ENCODE measurements at regions not wholly inside any gene's neighbourhood (a gene's known extent, or its start where the extent isn't known, plus 50 kb on each side); places are given as distances from the start of the nearest gene placed in this dataset.
"Not testable (repeated sequence)": the region's sequence is repeated elsewhere in the genome, so short reads cannot be mapped to it uniquely, and the experiment has no call there.

GRCh38 chr2:122020377-122020776, 264.9 kb downstream of the TSN start:
- no peak for DNase-seq

- DNase-seq, result peak; percentile 34
Measured at GRCh38 chr2:122021941-122022340, 266.5 kb downstream of the TSN start.

GRCh38 chr2:122022531-122022930, 267.1 kb downstream of the TSN start:
- DNase-seq, result no peak

- no peak for DNase-seq
Measured at GRCh38 chr2:122023059-122023864, 267.8 kb downstream of the TSN start.

- DNase-seq, result no peak
Measured at GRCh38 chr2:122027510-122028217, 272.2 kb downstream of the TSN start.

- peak; percentile 9 for DNase-seq
Measured at GRCh38 chr2:122028371-122029100, 273.1 kb downstream of the TSN start.

GRCh38 chr2:122029456-122029855, 274.0 kb downstream of the TSN start:
- DNase-seq, result no peak

- no peak for DNase-seq
Measured at GRCh38 chr2:122029945-122030344, 274.5 kb downstream of the TSN start.

- no peak for DNase-seq
Measured at GRCh38 chr2:122031544-122032263, 276.3 kb downstream of the TSN start.

DNA sequence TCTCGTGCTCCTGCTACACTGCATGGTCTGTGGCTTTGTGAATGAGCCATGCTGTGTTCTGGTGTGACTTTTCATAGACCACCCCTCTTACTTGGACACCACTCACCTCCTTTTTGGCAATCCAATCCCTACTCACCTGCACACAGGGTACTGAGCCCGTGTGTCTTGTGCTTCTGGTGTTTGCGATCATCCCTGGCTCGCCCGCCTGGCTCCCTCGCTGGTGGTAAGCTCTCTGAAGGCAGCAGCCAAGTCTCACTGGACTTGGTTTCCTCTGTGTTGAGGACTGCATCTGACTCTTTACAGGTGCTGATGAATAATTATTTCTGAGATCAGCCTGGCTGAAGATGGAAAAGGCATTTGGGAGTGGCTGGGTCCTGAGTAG, 276.8 kb downstream of the TSN start:
- no peak for DNase-seq

DNA sequence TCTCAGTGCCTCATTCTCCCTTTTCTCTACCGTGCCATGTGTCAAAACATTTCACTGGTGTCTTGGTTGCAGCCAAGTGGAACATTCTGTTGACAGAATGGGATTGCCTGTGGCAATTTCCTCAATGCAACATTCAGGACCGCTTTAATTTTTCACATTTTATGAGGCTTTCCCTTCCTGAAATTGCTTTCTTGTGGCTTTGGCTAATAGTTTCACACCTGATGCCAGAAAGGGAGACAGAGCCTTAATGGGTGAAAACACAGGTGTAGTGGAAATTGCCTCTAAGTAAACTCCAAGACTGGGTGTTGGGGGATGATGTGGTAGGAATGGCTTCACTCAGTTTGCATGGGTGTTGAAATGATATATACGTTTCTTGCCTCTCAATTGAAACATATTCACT, 278.3 kb downstream of the TSN start:
- DNase-seq, result no peak

DNA sequence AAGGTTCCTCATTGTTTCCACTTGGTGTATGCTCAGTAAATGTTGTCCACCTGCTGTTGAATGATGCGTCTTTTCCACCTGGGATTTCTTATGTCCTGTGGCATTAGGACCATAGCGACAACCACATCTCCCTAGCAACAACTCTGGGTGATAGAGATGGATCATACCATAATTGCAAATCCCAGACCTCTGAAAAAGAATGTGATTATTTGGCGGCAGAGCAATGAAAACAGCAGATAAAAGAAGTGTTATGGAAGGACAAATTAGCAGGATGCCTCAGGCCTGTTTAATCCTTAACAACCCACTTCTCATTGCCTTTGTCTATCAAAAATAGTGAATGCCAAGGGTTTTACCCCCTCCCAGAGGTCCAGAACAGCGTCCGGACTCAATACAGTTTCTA, 278.9 kb downstream of the TSN start:
- DNase-seq, result no peak

DNA sequence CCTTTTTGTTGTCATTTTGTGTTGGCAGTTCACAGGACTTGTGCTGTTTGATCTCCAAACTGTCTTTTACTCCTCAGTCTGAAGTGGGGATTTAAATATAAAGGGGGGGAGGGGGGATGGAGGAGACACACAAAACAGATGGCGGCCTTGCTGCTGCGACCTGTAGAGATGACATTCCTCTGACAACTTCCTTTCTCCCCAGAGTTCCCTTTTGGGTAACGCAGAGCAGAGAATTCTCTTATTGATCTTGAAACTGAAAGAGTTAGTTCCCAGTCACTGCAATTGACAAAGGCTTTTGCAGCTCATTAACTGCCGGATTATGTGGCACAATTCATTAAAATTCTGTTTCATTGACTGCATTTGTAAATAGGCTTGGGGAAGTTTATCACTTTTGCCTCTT, 279.3 kb downstream of the TSN start:
- no peak for DNase-seq

DNA sequence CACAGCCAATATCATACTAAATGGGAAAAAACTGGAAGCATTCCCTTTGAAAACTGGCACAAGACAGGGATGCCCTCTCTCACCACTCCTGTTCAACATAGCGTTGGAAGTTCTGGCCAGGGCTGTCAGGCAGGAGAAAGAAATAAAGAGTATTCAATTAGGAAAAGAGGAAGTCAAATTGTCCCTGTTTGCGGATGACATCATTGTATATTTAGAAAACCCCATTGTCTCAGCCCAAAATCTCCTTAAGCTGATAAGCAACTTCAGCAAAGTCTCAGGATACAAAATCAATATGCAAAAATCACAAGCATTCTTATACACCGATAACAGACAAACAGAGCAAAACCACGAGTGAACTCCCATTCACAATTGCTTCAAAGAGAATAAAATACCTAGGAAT, 283.4 kb downstream of the TSN start:
- not testable (repeated sequence) for DNase-seq

DNA sequence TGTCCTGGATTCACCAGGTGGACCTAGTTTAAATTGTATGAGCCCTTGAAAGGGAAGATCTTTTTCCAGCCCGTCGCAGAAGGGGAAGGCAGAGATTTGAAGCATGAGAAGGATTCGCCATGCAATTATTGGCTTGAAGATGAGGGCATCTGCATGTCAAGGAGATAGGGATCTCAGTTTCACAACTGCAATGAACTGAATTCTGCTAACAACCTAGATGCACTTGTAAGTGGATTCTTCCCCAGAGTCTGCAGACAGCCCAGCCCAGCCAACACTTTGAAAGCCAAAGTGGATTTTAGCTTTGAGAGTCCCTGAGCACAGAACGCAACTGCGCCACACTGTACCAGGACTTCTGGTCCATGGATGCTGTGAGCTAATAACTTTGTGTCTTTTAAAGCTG, 286.0 kb downstream of the TSN start:
- no peak for DNase-seq

DNA sequence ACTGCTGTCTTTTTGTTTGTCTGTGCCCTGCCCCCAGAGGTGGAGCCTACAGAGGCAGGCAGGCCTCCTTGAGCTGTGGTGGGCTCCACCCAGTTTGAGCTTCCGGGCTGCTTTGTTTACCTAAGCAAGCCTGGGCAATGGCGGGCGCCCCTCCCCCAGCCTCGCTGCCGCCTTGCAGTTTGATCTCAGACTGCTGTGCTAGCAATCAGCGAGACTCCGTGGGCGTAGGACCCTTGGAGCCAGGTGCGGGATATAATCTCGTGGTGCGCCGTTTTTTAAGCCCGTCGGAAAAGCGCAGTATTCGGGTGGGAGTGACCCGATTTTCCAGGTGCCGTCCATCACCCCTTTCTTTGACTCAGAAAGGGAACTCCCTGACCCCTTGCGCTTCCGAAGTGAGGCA, 296.2 kb downstream of the TSN start:
- DNase-seq, result not testable (repeated sequence)

DNA sequence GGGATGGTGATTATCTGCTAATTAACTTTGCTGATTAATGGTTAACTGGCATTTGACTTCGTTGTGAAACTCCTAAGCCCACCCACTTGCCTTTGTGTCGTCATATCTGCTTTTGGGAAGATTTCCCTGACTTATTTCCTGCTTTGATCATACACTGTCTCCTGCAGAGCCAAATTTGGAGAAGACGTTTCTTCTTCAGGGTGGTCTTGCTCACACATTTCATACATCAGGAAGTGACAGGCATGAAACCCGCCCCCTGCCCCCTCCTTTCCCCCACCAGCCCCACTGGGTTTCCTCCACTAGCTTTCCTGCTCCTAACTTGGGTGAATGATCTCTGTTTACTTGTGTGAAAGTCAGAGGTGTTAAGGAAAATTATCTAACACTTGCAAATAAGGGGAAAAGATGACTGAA, 300.1 kb downstream of the TSN start:
- peak; percentile 38 for DNase-seq

DNA sequence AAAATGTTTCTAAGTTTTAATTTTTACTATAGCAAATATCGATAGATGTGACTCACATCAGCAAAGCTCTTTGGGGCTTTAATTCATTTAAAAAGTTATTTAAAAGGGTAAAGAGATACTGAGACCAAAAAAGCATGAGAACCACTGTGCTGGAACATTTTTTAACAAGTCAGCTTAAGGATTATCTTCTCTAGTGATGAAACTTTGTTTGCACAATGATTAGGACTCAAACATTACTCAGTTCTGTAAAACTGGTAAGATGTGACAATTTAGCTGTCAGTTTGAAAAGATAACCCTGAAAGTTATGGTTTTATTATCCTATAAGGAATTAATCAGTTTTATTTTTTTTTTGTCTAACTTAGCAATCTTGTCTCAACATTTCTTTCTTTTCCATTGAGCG, 301.4 kb downstream of the TSN start:
- no peak for DNase-seq

DNA sequence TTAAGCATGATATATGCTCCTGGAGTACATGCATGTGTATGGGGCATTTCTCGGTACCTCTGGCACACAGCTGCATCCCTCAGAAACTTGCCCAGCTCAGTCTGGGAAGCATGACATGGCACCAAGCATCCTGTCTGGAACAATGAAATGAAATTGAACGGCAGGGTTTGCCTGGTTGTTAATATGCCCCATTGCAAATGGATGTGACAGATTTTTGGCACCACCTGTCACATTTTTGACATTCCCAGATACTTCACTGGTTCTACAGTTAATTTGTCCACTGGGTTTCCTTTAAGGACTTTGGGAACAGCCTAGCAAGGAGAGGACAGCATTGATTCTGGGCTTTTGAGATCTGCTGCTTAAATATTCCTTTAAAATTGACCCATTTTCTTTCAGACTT, 305.8 kb downstream of the TSN start:
- DNase-seq, result no peak

GRCh38 chr2:122061831-122062230, 306.4 kb downstream of the TSN start:
- no peak for DNase-seq

DNA sequence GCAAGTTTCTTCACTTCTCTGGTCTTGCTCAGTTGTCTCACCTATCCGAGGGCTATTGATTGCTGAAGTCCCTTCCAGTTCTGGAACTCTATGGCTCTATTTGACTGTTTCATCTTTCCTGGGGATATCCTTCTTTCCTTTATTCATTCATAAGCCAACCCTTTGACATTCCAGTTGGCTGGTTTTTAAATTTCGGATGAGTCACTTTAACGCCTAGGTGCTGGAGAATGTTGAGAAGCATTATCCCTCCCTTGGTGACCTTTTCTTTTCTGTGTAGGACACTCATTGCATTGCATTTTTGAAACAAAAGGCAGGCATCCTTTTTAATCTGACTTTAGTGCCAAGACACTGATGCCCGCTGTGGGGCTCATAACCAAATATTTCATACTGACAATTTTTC, 307.1 kb downstream of the TSN start:
- no peak for DNase-seq

GRCh38 chr2:122063716-122064115, 308.3 kb downstream of the TSN start:
- DNase-seq, result no peak

All from renal pelvis (tissue), 1 donor.